Fibroblast of the conjunctiva (primary cell): ENCODE measurements at regions not wholly inside any gene's neighbourhood (a gene's known extent, or its start where the extent isn't known, plus 50 kb on each side); places are given as distances from the start of the nearest gene placed in this dataset.
A peak's percentile ranks its signal among the peaks of the same experiment; 100 is the strongest.
"Not testable (repeated sequence)": the region's sequence is repeated elsewhere in the genome, so short reads cannot be mapped to it uniquely, and the experiment has no call there.

Experiments
- DNase-seq: peaks from one replicate; pipeline ENCODE4 v3.0.0-alpha.2; 2010; ENCODE audit warnings: low read depth

- no peak for DNase-seq
Observed at GRCh38 chr3:147471741-147472140, 62.6 kb downstream of the ZIC1 start.

- no peak for DNase-seq
Observed at GRCh38 chr3:147472846-147473245, 63.7 kb downstream of the ZIC1 start.

- no peak for DNase-seq
Observed at GRCh38 chr3:147483145-147483544, 74.0 kb downstream of the ZIC1 start.

GRCh38 chr3:147483578-147483977 lies 74.4 kb downstream of the ZIC1 start:
- DNase-seq = no peak

- DNase-seq = no peak
Observed at GRCh38 chr3:147493065-147493464, 83.9 kb downstream of the ZIC1 start.

- DNase-seq = no peak
Observed at GRCh38 chr3:147493666-147494065, 84.5 kb downstream of the ZIC1 start.

GRCh38 chr3:147497286-147497685 lies 88.1 kb downstream of the ZIC1 start:
- no peak for DNase-seq

GRCh38 chr3:147507638-147508286 lies 98.6 kb downstream of the ZIC1 start:
- no peak for DNase-seq

- DNase-seq = no peak
Observed at GRCh38 chr3:147509448-147509847, 100.3 kb downstream of the ZIC1 start.

- no peak for DNase-seq
Observed at GRCh38 chr3:147513785-147514184, 104.6 kb downstream of the ZIC1 start.

GRCh38 chr3:147514366-147515160 lies 105.4 kb downstream of the ZIC1 start:
- no peak for DNase-seq

- no peak for DNase-seq
Observed at GRCh38 chr3:147518465-147518864, 109.3 kb downstream of the ZIC1 start.

- DNase-seq = peak; percentile 3
Observed at GRCh38 chr3:147521646-147522045, 112.5 kb downstream of the ZIC1 start.

GRCh38 chr3:147522780-147523179 lies 113.6 kb downstream of the ZIC1 start:
- not testable (repeated sequence) for DNase-seq

GRCh38 chr3:147529551-147529950 lies 120.4 kb downstream of the ZIC1 start:
- no peak for DNase-seq

GRCh38 chr3:147538034-147538433 lies 128.9 kb downstream of the ZIC1 start:
- no peak for DNase-seq

GRCh38 chr3:147540921-147541320 lies 131.8 kb downstream of the ZIC1 start:
- no peak for DNase-seq

GRCh38 chr3:147544290-147544689 lies 135.1 kb downstream of the ZIC1 start:
- no peak for DNase-seq

- DNase-seq = no peak
Observed at GRCh38 chr3:147551491-147551890, 142.3 kb downstream of the ZIC1 start.

GRCh38 chr3:147554332-147554731 lies 145.2 kb downstream of the ZIC1 start:
- no peak for DNase-seq

GRCh38 chr3:147572970-147573340 lies 163.8 kb downstream of the ZIC1 start:
- no peak for DNase-seq

GRCh38 chr3:147574621-147575020 lies 165.5 kb downstream of the ZIC1 start:
- no peak for DNase-seq

GRCh38 chr3:147575391-147575790 lies 166.2 kb downstream of the ZIC1 start:
- DNase-seq = no peak

- no peak for DNase-seq
Observed at GRCh38 chr3:147582642-147583041, 173.5 kb downstream of the ZIC1 start.
